Psoas muscle (tissue), 7 donors: ENCODE measurements at regions not wholly inside any gene's neighbourhood (a gene's known extent, or its start where the extent isn't known, plus 50 kb on each side); places are given as distances from the start of the nearest gene placed in this dataset.

Experiments
- ATAC-seq, 4 donors: fragments of 200-7000 bp; cut with Tn5 transposase; one replicate each; pipeline ENCODE4 v1.9.1; 2020; ENCODE audit warnings: moderate library complexity in 3 of 4, mild to moderate bottlenecking in 2 of 4
- DNase-seq, 2 donors: peaks; one replicate each; pipeline ENCODE4 v3.0.0-alpha.2; 2020
- H3K27ac ChIP-seq: fragments of 200-600 bp; one replicate; pipeline ENCODE4 v1.8.0; 2022
- H3K27me3 ChIP-seq, 3 donors: fragments of 200-600 bp in 1 of 3; one replicate each; pipeline versions ENCODE4 v1.6.1 to v1.8.0; 2013 to 2022; ENCODE audit warnings: low read length in 2 of 3, mild to moderate bottlenecking in 2 of 3, moderate library complexity in 1 of 3; ENCODE audit not compliant: insufficient read depth in 3 of 3
- H3K36me3 ChIP-seq, 2 donors: fragments of 200-600 bp in 1 of 2; one replicate each; pipeline versions ENCODE4 v1.6.1 to v1.8.0; 2013 to 2022; ENCODE audit warnings: low read depth in 1 of 2, mild to moderate bottlenecking in 1 of 2, moderate library complexity in 1 of 2; ENCODE audit not compliant: insufficient read depth in 1 of 2
- H3K4me1 ChIP-seq: fragments of 200-600 bp; one replicate; pipeline ENCODE4 v1.8.0; 2022
- H3K4me3 ChIP-seq: fragments of 200-600 bp; one replicate; pipeline ENCODE4 v1.8.0; 2022; ENCODE audit warnings: mild to moderate bottlenecking
- H3K9me3 ChIP-seq: fragments of 200-600 bp; one replicate; pipeline ENCODE4 v1.8.0; 2022
- CTCF ChIP-seq: fragments of 200-600 bp; IDR thresholded peaks from one replicate; pipeline ENCODE4 v1.8.0; 2022; ENCODE audit warnings: antibody characterized with exemption
- WGBS, 3 donors: extraction: QIAGEN DNeasy Blood & Tissue Kit; methylation state at CpG; one replicate each; pipeline versions ENCODE4 v1.1.6 to v1.1.7; 2013; 5-methylcytosine and 5-hydroxymethylcytosine counted together
- intact Hi-C, 2 donors: fragments of 100-400 bp; cut with DNase I; formaldehyde crosslinking; loops; one replicate each; pipeline versions ENCODE4 v1.11.0 to v1.14.2; 2022
- donor health status: healthy with polysubstance abuse.
- donor health status: DM: no; HTN: no; CAD: no; lungs with moderate emphysema.
- donor health status: Bipolar disorder and iron deficiency.
- donor health status: healthy.
- donor health status: DM: yes; HTN: yes; CAD: no.
- donor health status: DM: no; HTN: no; CAD: no.
- donor health status: DM: yes; HTN: yes; CAD: no.

GRCh38 chr4:96879527-96879926, 1039.6 kb downstream of the PDHA2 start:
- Histone ChIP-seq H3K9me3 (no peaks in the 10 kb centered on the region), H3K27ac (no peak overlapping the region), H3K36me3 (no peaks in the 10 kb centered on the region), H3K4me1 (no peaks in the 10 kb centered on the region), H3K27me3 (no peaks in the 10 kb centered on the region), H3K4me3 (no peak overlapping the region)
- no peak for TF ChIP-seq CTCF
- intact Hi-C loops, result no loop called here
- no peak for ATAC-seq
- no peak for DNase-seq
- 40 to 54% (median 46%) methylated on average over 2 of the region's 2 CpGs for WGBS, 3 donors

GRCh38 chr4:96887857-96888256, 1048.0 kb downstream of the PDHA2 start:
- intact Hi-C loops, result no loop called here
- no peak for ATAC-seq
- H3K36me3 ChIP-seq, result no peaks in the 10 kb centered on the region
- 66 to 76% (median 70%) methylated on average over 3 of the region's 3 CpGs for WGBS, 3 donors
- no peak overlapping the region for H3K27ac ChIP-seq
- H3K9me3 ChIP-seq, result no peaks in the 10 kb centered on the region
- no peak for DNase-seq
- no peak overlapping the region for H3K4me3 ChIP-seq
- no peak for TF ChIP-seq CTCF
- no peaks in the 10 kb centered on the region for H3K27me3 ChIP-seq
- no peaks in the 10 kb centered on the region for H3K4me1 ChIP-seq

GRCh38 chr4:96894621-96895020, 1054.7 kb downstream of the PDHA2 start:
- Histone ChIP-seq H3K36me3 (no peaks in the 10 kb centered on the region), H3K4me1 (no peaks in the 10 kb centered on the region), H3K27me3 (no peaks in the 10 kb centered on the region), H3K4me3 (no peak overlapping the region), H3K27ac (no peak overlapping the region), H3K9me3 (no peaks in the 10 kb centered on the region)
- WGBS, 3 donors, result 71 to 74% (median 71%) methylated on average over 2 of the region's 2 CpGs
- no peak for TF ChIP-seq CTCF
- ATAC-seq, result no peak
- intact Hi-C loops, result no loop called here
- DNase-seq, result no peak

GRCh38 chr4:96895826-96896225, 1055.9 kb downstream of the PDHA2 start:
- Histone ChIP-seq H3K27me3 (no peaks in the 10 kb centered on the region), H3K9me3 (no peaks in the 10 kb centered on the region), H3K4me3 (no peak overlapping the region), H3K27ac (no peak overlapping the region), H3K36me3 (no peaks in the 10 kb centered on the region), H3K4me1 (no peaks in the 10 kb centered on the region)
- DNase-seq (no peak), ATAC-seq (no peak)
- no peak for TF ChIP-seq CTCF
- intact Hi-C loops, result no loop called here
- WGBS, 3 donors, result 90 to 97% (median 97%) methylated on average over 1 of the region's 1 CpG

- H3K4me3 ChIP-seq, result no peak overlapping the region
- no peak for DNase-seq
- no peaks in the 10 kb centered on the region for H3K9me3 ChIP-seq
- 86 to 93% (median 88%) methylated on average over 3 of the region's 3 CpGs for WGBS, 3 donors
- no peak for ATAC-seq
- intact Hi-C loops, result no loop called here
- H3K36me3 ChIP-seq, result no peaks in the 10 kb centered on the region
- H3K27ac ChIP-seq, result no peak overlapping the region
- no peaks in the 10 kb centered on the region for H3K27me3 ChIP-seq
- TF ChIP-seq CTCF, result no peak
- no peaks in the 10 kb centered on the region for H3K4me1 ChIP-seq
Observed at GRCh38 chr4:96912716-96913115, 1072.8 kb downstream of the PDHA2 start.
